GM18502 (cell line): ENCODE measurements at regions not wholly inside any gene's neighbourhood (a gene's known extent, or its start where the extent isn't known, plus 50 kb on each side); places are given as distances from the start of the nearest gene placed in this dataset.

Source experiments
- ATAC-seq: cut with Tn5 transposase; IDR thresholded peaks from one replicate; pipeline ENCODE4 v1.9.1; 2021; ENCODE audit warnings: mild to moderate bottlenecking; ENCODE audit not compliant: unreplicated experiment, poor library complexity

DNA sequence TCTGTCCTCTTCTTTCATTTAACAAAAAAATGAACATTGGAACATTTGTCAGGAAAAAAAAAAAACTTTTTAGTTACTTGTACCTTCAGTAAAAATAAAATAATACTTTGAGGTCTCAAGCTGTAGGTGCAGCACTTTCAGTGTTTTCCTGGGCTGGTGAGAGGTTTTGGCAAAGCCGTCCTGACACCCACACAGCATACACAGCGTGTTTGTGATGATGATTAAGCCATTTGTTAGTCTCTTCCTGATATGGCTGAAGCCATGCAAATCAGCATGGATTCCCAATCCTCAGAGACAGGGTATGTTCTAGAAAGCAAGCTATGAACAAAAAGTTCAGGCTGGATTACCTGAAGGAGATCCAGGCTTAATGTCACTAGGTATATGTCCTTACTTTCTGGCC lies 236.8 kb downstream of the ZNF516 start:
- ATAC-seq: no peak

DNA sequence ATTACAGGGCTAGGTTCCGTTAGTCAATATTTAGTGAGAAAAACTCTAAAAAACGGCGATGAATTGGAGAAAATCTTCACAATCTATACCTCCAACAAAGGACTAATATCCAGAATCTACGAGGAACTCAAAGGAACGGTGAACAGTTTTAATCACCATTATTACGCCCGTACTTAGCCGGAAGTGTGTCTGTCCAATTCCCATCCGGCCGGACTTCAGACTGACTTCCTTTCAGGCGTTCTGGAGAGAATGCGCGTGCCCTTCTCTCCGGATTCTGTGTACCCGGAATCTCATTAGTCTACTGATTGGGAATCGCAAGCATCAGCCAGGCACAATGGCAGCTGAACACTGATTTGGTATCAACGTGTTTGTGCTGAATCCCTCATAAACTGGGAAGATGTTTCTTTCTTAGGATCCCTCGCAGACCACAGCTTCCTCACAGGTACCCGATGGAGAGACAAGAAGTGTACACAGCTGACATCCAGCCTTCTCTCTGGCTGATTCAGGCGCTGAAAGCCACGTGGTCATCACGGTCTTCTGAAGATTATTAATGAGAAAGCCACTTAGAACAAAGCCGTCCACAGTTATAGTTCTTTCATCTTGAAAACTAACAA lies 239.9 kb downstream of the ZNF516 start:
- no peak for ATAC-seq

DNA sequence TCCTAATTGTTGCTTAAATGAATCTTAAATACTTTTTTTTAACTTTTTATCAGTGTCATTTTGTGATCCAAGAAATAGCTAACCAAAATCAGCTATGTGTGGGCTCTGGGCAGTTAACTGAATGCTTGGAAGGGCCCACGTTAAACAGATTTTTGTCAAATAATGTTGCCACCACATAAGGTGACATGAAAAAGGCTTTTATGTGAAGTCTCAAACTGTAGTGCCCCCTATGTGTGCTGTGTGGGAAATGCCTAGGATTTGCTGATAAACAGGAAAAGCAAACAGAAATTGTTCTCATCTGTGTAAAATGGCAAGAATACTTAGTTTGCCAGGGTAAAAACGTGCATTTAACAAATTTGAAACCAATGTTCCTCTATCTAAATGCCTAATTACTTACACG lies 242.2 kb downstream of the ZNF516 start:
- ATAC-seq: no peak

DNA sequence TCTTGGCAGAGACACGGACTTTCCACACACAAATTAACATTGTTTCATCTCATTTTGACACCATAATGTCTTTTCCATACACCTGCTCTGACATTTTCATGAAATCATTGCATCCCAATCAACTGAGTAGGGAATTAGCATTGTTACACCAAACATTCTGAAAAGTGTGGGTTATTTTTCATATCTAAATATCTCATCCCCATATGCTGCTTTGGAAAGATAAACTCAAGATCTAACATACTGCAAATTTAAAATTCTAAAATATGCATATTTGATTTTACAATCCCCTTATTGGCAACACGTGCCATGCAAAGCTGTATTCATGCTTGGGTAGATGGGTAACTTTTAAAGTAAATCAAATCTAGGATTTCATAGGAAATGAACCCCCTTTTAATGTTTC lies 242.9 kb downstream of the ZNF516 start:
- ATAC-seq: no peak

DNA sequence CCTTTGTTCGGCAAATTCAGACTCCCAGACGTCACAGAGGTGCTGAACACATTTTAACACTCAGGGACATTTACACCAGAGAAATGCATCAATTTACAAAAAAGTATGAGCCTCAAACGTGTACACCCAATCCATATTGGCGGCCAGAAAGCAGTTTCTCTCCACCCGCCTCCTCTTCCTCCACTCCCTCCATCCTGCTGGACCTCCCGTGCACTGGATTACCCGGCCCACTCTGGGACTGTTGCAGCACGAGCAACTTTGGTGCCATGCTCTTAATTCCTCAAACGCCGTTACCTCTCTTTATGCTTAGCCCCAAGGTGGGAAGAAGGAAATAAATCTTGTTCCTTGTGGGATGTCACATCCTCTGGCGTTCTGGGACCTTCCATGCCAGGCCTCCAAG lies 243.4 kb downstream of the ZNF516 start:
- no peak for ATAC-seq

DNA sequence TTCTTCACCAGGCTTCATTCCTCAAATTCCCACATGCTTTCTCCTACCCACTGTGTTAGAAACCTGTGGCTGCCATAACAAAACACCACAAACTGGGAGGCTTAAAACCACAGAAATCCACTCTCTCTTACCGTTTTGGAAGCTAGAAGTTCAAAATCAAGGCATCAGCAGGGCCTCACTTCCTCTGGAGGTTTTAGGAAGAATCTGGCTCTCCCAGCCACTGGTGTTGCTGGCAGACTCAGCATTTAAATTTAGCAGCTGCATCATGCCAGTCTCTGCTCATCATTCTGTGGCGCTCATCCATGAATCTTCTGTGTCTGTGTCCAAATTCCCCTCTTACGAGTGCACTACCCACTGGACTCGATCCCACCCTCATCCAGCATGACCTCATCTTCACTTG lies 248.5 kb downstream of the ZNF516 start:
- ATAC-seq: no peak

DNA sequence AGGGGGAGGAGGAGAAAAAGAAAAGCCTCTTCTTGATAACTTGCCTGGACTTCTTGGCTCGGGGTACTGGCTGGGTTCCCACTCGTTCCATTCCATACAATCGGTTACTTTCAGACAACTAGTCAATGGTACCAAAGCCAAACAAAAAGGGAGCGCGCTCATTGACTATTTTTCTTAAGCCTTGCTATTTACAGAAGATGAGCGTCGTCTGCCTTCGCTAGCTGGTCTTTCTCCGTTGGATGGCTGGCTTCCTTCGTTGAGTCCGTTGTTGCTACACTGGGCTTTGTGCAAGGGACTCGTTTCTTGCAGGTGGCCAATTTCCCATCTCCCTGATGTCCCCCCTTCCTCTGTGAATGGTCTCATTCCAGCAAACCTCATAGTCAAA lies 260.4 kb downstream of the ZNF516 start:
- ATAC-seq: no peak

DNA sequence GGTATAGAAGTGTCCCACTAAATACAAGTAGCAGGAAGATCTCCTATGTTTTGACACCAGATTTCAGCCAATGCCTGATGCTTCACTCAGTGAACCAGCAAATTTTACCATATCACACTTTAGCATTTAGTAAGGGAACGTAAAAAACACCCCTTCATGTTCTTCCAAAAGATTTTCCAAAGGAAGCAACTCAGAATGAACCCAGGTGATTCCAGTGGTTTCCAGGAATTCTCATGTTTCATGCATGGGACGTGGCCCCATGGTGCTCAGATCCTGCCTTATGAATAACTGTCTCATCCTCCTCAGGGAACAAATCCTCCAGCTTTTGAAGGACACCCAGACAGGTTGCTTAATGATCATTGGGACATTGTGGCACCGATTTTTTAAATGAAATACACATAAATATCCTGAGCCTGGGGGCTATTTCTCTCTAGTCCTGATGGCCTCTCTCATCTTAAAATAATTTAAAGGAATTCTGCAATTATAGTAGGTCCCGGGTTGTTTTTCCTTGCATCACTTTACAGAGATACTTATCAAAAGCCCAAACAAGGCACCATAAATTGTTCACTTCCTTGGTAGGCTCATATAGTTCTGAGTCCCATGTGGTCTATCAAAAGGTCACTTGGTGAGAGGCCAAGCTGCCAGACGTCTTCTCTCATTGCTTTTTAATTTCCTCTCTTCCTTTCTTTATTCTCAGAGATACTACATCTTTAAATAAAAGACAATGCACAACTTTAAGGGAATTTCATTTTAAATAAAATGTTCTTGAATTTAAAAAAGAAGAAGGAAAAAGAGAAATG lies 261.0 kb downstream of the ZNF516 start:
- ATAC-seq: no peak

DNA sequence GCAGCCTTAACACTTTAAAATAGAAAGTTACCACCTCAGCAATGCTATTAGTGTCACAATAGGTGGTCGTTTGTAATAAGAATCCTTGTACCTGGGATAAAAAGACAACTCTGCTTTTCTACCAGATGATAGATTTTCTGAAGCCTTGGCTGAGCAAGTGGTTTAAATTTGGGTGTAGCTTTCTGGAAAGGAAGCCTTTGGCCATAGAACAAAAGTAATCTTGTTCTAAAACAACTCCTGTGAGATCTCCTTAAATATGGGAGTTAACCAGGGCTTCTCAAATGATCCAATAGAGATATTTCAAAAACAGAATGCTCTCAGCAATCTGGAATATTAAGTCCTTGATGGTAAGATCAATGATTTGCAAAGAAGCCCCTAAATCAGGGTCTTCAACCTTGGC lies 261.6 kb downstream of the ZNF516 start:
- ATAC-seq: no peak

DNA sequence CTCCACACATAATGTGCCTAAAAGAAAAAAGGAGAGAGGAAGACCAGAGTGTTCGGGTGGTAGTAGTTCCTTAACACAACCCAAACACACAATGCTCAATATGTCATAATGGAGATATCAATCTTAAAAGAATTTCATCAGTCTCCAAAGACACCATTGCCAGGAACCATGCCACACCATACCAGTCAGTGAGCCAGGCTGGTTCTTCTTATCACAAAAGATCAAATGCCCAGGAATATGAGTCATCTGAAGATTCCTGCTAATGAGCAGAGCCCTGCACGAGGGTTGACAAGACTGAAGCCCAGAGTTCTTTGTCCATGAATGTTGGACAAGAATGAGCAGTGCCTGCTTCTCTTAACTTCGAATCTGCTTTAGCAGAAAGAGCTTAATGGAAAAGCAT lies 262.3 kb downstream of the ZNF516 start:
- ATAC-seq: no peak

DNA sequence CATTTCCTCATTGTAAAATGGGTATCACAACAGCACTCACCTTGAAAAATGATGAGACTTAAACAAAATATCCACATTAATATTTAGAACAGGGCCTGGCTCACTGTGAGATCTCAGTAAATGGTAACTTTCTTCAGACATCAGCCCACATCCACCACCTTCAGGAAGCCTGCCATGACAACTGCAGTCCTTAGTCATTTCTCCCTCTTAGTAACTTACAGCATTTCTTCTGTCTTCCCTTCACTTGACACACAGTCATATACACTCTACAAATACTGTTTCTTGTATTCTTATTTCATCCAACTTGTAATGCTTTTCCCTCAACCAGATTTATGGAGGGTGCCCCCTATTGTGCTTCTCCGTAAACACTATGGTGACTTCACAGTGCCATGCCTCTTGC lies 263.0 kb downstream of the ZNF516 start:
- ATAC-seq: no peak

DNA sequence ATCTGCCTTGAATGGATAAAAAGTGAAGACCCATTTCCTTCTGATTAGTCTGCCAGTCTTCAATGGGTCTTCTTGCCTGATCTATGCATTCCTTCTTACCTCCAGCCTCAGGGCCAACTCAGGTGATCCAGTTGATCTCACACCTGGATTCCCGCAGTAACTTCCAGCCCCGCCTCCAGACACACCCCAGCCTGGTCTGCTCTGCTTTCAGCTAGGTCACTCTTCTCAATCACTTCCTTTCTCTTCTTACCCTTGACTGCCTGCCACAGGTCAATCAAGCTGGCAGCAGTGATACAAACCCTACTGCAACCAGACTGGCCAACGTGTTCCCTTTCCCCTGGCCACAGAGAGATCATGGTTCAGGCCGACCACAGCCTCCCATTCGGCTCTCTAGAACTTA lies 263.6 kb downstream of the ZNF516 start:
- ATAC-seq: no peak

DNA sequence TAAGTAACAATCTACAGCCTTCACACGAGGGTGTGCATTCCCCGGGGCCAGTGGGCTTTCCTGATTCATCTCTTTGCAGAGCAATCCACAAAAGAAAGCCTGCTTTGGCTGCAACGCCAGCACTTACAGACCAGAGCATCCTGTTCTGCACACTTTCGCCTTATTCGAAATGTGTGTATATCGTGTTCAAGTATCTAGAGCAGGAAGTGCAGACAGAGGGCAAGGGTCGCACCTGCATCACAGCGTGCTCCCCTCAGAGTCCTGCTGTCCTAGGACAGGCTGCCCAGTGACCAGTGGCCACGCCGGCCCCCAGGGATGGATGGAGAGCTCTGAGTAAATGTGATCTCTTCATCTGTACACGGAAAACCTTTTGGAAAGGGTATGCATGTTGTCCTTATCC lies 264.3 kb downstream of the ZNF516 start:
- no peak for ATAC-seq

DNA sequence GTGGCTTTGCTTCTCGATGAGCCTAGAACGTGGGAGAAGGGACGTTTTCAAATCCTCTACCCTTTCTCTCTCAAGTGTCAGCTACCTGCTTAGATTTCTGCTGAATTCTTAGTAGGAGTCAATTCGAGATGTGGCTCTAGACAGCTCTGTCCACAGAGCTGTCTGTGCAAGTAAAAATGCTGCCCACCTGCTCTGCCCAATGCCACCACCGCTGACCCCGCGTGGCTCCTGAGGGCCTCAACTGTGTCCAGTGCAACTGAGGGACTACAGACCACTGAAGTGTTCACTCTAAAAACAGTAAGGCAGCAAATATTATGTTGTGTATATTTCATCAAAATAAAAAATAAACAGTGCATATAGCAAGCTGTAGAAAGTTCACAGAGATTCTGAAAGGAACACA lies 266.3 kb downstream of the ZNF516 start:
- no peak for ATAC-seq

DNA sequence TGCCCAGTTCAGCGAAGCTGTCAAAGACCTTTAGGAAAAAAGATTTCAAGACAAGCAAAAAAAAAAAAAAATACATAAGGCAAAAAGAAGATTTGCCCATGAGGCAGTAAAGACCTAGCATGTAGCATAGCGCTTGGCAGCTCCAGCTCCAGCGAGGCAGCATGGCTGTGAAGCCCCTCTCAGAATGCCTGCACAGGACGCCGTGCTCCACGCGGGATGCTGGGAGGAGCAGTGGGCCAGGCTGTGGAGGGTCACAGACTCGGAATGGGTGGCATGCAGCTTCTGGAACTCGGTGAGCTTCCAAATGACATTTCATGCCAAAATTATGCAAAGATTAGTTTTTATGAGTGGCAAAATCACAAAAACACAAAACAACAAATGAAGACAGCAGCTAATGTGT lies 267.3 kb downstream of the ZNF516 start:
- ATAC-seq: no peak

DNA sequence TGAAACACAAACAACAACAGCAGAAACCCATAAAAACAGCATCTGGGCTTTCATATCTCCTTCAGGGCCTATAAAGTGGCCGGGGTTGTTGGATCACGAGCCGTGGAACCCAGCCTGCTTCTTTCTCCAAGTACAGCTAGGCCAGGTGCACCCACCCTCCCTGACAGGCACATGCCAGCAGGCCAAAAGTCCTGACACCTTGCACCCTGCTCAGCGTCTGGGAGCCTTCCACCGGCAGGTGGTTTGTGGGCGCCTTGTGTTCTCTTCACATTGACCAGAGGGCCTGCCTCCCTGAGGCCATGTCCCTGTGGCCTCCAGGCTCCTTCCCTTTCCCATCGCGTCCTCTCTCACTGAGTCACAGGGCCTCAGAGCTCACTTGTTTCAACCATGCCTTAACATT lies 271.6 kb downstream of the ZNF516 start:
- ATAC-seq: no peak

DNA sequence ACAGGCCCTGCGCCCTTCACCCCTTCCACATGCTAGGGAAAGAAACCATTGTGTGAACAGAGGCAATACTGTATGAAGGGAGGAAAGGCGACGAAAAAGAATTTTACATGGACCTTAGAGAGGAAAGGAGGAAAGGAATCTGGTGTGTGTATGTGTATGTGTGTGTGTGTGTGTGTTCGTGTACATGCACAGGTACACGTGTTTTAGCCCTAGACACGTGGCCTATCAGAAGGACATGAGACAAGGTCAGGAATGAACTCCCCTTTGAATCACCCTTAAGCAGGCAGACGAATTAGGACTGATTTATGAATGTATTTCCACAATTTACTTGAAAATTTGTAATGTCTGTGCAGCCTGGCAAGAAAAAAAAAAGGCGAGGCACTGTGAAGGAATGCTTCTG lies 276.0 kb downstream of the ZNF516 start:
- ATAC-seq: no peak

DNA sequence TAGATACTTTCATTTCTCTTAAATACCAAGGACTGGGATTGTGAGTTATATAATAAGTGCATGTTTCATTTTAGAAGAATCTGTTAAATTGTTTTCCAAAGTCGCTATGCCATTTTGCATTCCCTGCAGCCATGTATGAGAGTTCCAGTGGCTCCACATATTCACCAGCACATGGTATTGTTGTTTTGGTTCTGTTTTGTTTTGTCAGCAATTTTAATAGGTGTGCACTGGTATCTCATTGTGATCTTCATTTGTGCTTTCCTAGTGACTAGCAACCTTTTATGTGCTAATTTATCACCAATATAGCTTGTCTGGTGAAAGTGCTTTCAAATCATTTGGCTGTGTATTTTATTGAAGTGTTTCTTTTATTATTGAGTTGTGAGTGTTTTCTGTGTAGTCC lies 278.9 kb downstream of the ZNF516 start:
- ATAC-seq: no peak

DNA sequence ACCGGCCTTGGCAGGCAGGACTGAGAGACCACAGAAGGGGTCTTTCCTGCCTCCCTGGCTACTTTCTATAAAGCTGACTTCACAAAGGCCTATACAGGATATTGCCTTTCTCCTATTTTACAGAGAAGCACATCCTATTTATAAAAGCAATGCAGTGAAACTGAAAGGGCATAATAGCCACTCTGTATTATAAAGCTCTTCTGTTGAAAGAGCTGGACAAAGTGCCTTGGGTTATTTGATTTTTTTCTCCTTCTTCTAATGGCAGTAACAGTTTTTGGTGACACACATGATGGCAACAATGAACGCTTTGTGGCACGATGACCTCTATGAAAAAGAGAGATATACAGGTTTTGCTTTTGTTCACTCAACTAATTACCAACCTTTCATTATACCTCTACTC lies 281.1 kb downstream of the ZNF516 start:
- ATAC-seq: no peak

DNA sequence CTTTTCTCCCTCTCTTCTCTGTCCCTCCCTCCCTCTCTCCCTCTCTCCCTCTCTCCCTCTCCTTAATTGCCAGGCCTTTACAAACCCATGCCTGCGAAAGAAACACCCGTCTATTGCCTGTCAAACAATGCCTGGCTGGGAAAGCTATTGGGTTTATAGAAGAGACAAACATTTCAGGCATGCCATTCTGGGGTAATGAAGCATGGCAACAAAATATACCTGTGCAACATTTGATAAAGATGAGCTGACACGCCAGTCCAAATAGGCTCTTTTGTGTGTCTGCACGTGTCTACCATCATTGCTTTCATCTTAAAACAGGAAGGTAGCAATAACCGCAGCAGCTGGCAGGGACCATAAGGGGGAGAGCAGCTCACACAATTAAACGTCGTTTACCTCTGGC lies 282.1 kb downstream of the ZNF516 start:
- ATAC-seq: no peak

DNA sequence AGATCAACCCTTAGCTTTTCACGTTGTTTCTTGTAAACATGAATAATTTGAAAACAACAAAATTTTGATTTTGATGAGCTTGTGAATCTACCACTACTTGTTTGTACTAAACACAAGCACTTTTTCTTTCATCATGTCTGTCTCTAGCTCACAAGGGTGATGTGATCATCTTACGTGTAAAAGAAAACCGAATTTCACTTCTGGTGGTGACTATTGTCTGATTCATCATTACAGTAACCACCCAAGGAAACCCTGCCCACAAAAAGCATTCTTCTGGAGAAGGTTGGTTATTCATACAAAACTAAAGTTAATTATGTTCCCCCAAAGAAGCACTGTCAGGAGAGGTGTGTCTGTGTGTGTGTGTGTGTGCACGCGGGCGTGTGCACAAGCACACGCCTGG lies 285.4 kb downstream of the ZNF516 start:
- ATAC-seq: no peak

DNA sequence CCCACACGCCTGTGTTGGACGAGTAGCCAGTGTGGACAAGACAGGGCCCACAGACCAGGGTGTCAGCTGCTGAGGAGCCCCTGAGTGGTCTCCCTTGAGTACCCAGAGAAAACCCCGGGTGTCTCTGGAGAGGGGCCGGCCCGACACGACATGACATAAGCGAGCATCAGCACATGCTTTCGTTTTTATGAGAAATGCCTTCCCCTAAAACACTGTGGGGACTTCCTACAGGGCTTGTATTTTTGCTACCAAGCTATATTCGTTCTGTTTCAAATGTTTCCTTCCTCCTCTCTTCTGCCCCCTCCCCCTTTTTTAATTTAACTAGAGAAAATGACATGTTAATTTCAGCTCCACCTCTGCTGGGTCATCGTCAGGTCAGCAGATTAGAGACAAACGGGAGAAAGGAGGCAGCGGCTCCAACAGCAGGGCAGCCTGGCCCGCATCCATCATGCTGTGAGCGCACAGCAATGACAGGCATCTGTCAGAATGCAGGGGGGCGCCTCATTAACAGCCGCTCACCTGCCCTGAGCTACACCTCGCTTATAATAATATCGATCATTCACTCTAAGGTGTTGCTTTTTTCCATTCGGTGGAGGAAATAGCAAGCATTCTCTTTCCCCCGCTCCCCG lies 286.2 kb downstream of the ZNF516 start:
- peak; percentile 69 for ATAC-seq
